Upper lobe of right lung (tissue), 1 donor: ENCODE measurements at regions not wholly inside any gene's neighbourhood (a gene's known extent, or its start where the extent isn't known, plus 50 kb on each side); places are given as distances from the start of the nearest gene placed in this dataset.

ENCODE experiments used
- ATAC-seq: fragments of 200-7000 bp; cut with Tn5 transposase; one replicate; pipeline ENCODE4 v1.9.1; 2020; ENCODE audit warnings: mild to moderate bottlenecking, moderate library complexity
- DNase-seq: peaks from one replicate; pipeline ENCODE4 v3.0.0-alpha.2; 2020
- H3K27ac ChIP-seq: fragments of 200-600 bp; one replicate; pipeline ENCODE4 v1.8.0; 2022
- H3K27me3 ChIP-seq: fragments of 200-600 bp; one replicate; pipeline ENCODE4 v1.8.0; 2022; ENCODE audit warnings: mild to moderate bottlenecking
- H3K36me3 ChIP-seq: fragments of 200-600 bp; one replicate; pipeline ENCODE4 v1.8.0; 2022
- H3K4me1 ChIP-seq: fragments of 200-600 bp; one replicate; pipeline ENCODE4 v1.8.0; 2022
- H3K4me3 ChIP-seq: fragments of 200-600 bp; one replicate; pipeline ENCODE4 v1.8.0; 2022; ENCODE audit warnings: mild to moderate bottlenecking
- H3K9me3 ChIP-seq: fragments of 200-600 bp; one replicate; pipeline ENCODE4 v1.8.0; 2022
- intact Hi-C: fragments of 100-400 bp; cut with DNase I; formaldehyde crosslinking; loops from one replicate; pipeline ENCODE4 v1.11.0; 2022
- TF ChIP-seq, protein P1 (sequence below): fragments of 200-600 bp; IDR thresholded peaks from one replicate; pipeline ENCODE4 v1.8.0; 2022; ENCODE audit warnings: antibody characterized with exemption
- donor health status: DM: no; HTN: yes; CAD: no; lungs with severe emphysema.

DNA sequence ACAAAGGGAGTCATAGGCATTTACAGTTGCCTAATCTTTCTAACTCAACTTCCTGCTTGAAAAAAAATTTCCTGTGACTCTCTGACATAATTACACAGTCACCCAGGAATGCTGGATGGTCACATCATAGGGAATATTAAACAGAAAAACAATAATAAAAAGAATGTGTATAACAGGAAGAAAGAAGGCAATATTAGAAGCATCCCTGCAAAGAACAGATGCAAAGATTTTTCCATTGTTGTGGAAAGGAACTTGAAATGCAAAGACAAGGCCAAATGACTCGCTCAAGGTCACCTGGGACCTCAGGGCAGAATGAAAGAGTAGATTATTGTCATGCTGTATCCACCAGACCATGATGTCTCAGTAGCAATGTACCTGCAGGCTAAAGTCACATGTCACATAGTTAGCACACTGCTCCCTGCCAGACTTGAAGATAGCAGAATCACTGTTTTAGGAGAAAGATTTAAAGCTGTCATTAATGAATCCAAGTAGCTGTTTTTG lies 184.3 kb downstream of the CYYR1 start:
- intact Hi-C loops: no loop called here
- no peak overlapping the region for H3K4me3 ChIP-seq
- no peaks in the 10 kb centered on the region for H3K9me3 ChIP-seq
- DNase-seq (no peak), ATAC-seq (no peak)
- H3K27ac ChIP-seq: no peak overlapping the region
- H3K4me1 ChIP-seq: no peaks in the 10 kb centered on the region
- TF ChIP-seq, protein P1, sequence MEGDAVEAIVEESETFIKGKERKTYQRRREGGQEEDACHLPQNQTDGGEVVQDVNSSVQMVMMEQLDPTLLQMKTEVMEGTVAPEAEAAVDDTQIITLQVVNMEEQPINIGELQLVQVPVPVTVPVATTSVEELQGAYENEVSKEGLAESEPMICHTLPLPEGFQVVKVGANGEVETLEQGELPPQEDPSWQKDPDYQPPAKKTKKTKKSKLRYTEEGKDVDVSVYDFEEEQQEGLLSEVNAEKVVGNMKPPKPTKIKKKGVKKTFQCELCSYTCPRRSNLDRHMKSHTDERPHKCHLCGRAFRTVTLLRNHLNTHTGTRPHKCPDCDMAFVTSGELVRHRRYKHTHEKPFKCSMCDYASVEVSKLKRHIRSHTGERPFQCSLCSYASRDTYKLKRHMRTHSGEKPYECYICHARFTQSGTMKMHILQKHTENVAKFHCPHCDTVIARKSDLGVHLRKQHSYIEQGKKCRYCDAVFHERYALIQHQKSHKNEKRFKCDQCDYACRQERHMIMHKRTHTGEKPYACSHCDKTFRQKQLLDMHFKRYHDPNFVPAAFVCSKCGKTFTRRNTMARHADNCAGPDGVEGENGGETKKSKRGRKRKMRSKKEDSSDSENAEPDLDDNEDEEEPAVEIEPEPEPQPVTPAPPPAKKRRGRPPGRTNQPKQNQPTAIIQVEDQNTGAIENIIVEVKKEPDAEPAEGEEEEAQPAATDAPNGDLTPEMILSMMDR: no peak
- H3K27me3 ChIP-seq: no peaks in the 10 kb centered on the region
- no peaks in the 10 kb centered on the region for H3K36me3 ChIP-seq

DNA sequence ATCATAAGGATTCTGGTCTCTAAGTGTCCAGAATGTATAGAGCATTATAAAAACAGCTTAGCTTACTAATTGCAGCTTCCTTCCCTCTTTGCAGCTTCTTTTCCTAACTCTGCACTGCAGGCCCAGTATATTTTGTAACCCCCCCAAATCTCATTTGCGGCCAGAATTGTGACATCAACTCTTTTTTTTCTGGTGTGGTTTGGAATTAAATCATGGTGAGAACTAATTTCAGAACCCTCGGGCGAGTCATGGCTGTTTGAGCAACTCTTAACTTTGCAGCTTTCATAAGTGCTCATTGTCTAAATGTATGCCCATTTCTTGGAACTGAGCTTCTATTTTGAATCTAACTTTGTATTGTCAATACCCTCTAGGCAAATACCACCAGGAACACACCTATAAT lies 187.4 kb downstream of the CYYR1 start:
- DNase-seq: no peak
- peak; percentile 32 for ATAC-seq
- Histone ChIP-seq H3K36me3 (no peaks in the 10 kb centered on the region), H3K27me3 (no peaks in the 10 kb centered on the region), H3K27ac (no peak overlapping the region), H3K9me3 (no peaks in the 10 kb centered on the region), H3K4me1 (no peaks in the 10 kb centered on the region), H3K4me3 (no peak overlapping the region)
- intact Hi-C loops: no loop called here
- TF ChIP-seq, protein P1: no peak

DNA sequence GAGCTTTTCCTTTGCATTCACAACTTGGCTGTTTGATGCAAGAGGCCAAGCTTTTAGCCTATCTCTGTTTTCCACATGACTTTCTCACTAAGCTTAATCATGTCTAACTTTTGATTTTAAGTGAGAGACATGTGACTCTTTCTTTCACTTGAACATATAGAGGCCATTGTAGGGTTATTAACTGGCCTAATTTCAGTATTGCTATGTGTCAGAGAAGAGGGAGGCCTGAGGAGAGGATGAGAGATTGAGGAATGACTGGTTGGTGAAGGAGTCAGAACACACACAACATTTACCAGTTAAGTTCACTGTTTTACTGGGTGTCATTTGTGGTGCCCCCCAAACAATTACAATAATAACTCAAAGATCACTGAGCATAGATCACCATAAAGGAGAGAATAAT lies 193.5 kb downstream of the CYYR1 start:
- H3K9me3 ChIP-seq: no peaks in the 10 kb centered on the region
- ATAC-seq (no peak), DNase-seq (no peak)
- no peak overlapping the region for H3K4me3 ChIP-seq
- no peaks in the 10 kb centered on the region for H3K36me3 ChIP-seq
- TF ChIP-seq, protein P1: no peak
- H3K27ac ChIP-seq: no peak overlapping the region
- H3K4me1 ChIP-seq: no peaks in the 10 kb centered on the region
- H3K27me3 ChIP-seq: no peaks in the 10 kb centered on the region
- intact Hi-C loops: no loop called here

DNA sequence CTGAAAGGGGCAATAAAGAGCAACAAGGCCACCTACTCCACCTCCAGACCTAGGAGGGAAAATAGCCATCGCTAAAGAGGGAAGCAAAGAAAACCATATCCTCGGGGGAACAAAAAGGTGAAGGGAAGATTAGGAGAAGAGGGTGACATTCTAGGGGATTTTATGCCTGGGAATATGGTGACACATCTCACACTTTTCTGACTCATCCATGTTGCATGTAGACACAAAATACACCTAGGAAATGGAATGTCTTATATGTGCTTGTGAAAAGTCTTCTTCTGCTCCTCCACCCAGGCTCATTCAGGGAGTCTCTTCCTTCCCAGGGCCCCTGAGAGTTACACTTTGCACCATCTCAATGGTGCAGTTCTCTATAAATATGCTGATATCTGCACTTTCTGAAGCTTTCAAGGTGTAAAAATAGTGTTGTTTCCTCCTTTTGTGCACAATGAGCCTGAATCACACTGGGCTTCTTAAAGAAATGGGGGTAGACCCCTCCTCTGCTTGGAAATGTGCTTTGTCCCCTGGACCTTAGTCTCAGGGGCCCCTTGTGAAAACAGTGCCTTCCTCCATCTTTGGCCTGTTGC lies 195.9 kb downstream of the CYYR1 start:
- Histone ChIP-seq H3K4me1 (no peaks in the 10 kb centered on the region), H3K27me3 (no peaks in the 10 kb centered on the region), H3K27ac (no peak overlapping the region), H3K36me3 (no peaks in the 10 kb centered on the region), H3K4me3 (no peak overlapping the region), H3K9me3 (no peaks in the 10 kb centered on the region)
- DNase-seq: no peak
- ATAC-seq: no peak
- TF ChIP-seq, protein P1: no peak
- intact Hi-C loops: no loop called here

DNA sequence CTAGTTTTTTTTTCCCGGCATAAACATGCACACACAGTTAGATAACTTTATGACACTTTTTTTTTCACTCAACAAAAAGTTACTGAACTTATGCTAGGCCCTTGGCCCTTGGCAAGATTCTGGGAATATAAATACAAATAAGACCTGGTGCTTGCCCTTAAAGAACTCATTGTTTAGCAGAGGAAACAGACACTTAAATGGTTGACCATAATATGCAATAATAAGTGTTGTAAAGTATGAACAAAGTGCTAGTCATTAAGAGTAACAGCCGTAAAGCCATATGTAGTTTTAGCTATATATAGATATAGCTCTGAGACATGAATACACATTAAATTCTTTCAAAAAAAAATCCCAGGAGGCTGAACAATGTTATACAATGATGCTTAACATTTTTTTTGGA lies 198.3 kb downstream of the CYYR1 start:
- Histone ChIP-seq H3K4me1 (no peaks in the 10 kb centered on the region), H3K4me3 (no peak overlapping the region), H3K27ac (no peak overlapping the region), H3K9me3 (no peaks in the 10 kb centered on the region), H3K36me3 (no peaks in the 10 kb centered on the region), H3K27me3 (no peaks in the 10 kb centered on the region)
- intact Hi-C loops: no loop called here
- TF ChIP-seq, protein P1: no peak
- no peak for DNase-seq
- no peak for ATAC-seq
